ENCODE measurements at regions not wholly inside any gene's neighbourhood (a gene's known extent, or its start where the extent isn't known, plus 50 kb on each side); places are given as distances from the start of the nearest gene placed in this dataset.
A peak's percentile ranks its signal among the peaks of the same experiment; 100 is the strongest.

DNA sequence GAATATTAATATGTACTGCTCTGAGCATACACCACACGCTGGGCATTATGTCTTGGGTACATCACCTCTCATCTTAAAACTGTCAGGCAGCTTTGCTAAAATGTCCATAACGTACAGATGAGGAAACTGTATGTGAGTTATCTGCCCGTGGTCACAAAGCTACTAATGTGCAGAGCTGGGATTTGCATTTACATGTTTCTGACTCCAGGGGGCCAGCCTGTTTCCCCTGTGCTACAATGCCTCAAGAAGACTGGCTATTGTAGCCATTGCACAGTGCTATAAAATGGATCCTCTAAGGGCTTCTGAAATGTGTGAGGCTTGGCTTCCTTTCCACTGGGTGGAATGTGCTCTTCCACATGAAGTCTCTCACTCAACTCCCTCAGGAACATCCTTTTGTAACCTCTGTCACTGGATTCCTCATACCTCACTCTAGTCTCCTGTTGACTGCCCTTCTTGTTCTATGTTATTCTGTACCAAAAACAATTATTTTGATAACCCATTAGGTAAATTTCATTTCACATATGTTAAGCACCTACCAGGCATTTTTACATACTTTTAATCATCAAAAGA, 95.6 kb upstream of the HTR2A start:
- DNase-seq (ENCODE audit: low read depth) = peak; percentile 5

DNA sequence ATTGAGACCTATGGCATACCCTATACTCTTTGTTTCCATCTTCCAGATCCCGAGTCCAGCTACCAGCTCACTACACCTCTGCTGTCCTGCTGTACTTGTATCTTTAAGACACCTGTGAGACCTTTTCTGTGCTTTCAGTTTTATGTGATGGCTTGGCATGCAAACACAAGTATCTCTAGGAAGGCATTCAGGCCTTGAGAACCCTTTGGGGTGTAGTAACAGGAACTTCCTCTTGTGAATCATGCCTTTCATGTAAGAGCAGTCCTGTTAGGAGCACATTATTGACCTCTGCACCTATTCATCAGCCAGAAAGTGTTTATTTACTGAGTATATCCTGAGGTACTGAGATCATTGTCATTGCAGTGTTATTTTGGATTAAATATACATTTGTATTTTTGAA, 87.0 kb upstream of the HTR2A start:
- DNase-seq (ENCODE audit: low read depth) = no peak

DNA sequence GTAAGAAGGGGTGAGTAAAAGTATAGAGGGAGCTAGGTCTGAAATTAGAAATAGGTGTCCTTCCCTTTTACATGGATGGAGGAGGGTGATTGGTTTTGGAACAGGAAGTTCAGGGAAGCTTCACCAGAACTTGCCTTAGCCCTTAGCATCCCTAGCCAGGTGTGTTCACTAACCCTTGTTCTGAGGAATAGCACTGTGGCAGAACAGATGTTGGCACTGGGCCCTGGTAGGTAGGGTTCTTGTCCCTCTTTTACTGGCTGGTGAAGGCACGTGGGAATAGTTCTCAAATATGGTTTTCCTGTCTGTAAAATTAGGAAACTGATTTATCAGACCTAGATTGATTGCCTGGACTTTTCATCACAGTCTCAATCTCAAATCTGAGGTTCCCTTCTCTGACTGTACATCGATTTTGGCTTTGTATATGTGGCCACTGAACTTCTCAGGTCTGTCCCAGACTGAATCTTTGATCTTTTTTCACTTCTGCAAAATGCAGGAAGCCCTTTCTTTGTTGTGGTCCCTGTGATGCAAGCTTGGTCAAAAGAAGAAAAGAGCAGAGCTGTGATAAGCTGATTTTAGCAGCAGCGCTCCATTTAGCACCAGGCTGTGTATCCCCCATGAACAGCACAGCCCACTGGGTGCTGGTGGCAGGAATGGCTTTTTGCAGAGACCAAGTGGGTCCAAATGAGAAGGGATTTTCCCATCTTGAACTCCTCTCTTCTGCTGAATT, 86.2 kb upstream of the HTR2A start:
- no peak for DNase-seq (ENCODE audit: low read depth)

DNA sequence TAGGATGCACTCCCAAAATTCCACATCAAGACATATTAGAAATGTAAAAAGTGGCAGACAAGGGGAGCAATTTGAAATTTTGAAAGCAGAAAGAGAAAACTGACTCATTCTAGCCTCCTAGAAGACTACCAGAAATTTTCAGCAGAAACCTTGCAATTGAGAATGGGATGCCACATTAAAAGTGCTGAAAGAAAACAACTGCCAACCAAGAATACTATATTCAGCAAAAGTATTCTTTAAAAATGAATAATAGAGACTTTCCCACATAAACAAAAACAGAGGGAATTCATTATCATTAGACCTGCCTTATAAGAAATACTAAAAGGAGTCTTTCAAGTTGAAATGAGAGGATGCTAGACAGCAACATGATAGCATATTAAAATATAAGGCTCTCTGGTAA, 78.3 kb upstream of the HTR2A start:
- no peak for DNase-seq (ENCODE audit: low read depth)

DNA sequence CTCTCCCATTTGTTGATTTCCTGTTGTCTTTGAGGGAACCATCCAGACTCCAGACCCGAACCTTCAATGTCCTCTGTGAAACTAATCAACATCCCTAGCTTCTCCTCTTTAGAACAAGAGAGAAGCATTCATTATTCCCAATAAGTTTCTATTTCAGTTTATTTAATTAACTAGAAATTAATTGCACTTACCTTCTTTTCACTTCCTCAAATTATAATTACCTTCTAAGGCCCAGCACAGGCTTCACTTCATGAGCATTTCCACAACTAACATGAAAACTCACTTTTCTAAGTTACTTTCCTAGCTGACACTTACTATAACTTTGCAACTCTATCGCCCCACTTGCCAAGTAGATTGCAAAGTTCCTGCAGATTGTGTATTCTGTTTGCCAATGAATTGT, 71.6 kb upstream of the HTR2A start:
- no peak for DNase-seq (ENCODE audit: low read depth)

DNA sequence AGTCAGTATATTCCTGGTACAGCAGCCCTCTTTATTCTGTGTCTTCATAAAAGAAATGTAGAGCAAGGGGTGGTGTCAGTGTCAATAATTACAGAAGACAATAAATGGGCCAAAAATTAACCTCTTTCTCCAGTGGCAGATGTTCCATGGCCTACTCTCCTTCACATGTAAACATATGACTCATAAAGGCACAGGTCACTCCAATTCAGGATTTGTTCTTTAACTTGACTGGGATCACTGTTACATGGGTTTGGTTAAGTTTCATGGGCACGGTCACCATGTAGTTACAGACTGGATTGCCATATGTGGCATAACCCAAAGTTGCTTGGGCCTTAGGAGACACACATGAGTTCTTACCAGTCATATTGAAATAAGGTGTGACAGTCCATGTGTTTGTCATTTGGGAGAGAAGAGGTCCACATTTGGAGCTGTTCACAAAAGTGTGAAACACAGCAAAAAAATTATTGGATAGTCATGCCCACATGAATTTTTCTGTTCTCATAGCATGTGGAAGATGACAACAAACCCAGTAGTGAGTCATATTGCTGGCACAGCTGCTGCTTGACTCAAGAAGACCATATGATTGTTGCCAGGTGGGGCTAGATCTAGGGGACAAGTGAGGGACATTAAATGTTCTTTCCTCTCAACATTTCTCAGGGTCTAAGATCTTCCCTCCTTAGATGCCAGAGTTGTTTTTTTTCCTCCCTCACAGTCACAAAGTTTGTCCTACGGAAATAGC, 68.1 kb upstream of the HTR2A start:
- peak; percentile 80 for DNase-seq (ENCODE audit: low read depth)

DNA sequence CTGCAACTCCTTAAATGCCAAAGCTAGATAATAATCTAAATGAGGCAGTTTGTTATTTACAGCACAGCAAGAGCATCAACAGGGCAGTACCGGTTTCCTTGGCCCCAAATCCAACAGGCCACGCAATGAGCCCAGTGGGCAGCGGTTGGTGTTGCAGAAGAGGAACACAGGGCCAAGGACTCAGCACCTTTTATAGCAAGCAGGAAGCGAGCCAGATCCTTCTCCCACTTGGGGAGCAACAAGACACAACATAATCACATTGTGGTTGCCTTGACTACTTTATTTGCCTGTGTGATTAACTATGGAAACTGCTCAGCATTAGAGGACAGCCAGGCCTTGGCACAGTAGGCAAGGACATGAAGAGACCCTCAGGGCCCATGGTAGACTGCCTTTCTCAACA, 67.1 kb upstream of the HTR2A start:
- DNase-seq (ENCODE audit: low read depth) = peak; percentile 3

DNA sequence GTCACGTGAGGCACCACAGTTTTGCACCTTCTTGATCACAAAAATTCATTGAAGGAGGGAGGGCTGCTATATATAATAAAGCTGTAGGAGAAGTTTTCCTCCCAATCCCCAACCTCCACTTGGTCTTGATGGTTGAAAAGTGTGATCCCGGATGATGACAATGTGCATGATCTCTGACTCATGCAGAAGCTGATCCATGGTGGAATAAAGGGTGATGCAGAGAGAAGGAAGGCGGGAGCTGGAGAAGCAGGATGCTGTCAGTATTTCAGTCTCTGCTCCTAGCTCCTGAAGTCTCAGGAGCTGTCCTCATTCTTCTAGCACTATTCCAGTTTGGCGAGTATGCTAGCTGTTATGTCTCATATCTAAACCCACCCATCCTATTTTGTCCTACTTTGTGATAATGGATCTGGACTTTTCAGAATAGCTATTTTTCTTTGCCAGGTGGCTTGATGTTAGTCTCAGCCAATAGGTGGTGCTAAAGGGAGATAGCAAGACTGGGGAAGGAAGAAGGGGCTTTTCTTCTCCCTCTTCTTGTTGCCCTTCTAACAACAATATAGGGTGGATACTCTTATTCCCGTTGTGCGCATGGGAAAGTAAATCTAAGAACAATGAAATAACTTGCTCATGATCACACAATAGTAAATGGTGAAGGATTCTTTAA, 65.6 kb upstream of the HTR2A start:
- DNase-seq (ENCODE audit: low read depth) = peak; percentile 3

DNA sequence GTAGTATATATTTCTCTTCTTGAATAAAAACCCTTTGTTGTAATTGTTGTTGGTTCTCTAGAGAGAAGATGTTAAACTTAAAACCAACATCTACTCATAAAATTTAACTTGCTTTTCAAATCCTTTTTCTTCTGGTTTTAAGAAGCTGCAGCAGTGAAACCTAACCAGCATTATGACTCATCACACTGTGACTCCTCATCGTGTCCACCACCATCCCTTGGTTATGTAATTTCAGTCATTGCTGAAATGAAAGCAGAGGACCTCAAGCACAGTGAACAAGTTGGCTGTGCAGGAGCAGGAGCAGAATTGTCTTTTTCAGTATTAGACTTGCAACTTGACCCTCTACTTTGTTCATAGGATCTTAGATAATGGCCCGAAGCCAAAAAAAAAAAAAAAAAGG, 64.9 kb upstream of the HTR2A start:
- DNase-seq (ENCODE audit: low read depth) = peak; percentile 66

DNA sequence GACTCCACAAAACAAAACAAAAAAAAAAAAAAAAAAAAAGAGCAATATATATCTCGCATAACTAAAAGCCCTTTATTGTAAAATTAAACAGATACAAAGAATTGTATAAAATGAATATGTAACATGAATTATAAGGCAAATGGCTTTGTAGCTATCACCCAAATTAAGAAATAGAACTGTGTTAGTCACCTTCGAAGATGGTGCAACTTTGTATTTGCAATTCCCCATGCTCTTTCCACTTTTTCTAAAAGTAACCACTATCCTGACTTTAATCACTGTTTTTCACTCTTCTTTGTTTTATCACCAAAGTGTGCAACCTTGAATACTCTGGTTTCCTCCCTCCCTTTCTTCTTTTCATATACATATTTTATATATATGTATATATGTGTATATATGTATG, 57.1 kb upstream of the HTR2A start:
- DNase-seq (ENCODE audit: low read depth) = no peak

DNA sequence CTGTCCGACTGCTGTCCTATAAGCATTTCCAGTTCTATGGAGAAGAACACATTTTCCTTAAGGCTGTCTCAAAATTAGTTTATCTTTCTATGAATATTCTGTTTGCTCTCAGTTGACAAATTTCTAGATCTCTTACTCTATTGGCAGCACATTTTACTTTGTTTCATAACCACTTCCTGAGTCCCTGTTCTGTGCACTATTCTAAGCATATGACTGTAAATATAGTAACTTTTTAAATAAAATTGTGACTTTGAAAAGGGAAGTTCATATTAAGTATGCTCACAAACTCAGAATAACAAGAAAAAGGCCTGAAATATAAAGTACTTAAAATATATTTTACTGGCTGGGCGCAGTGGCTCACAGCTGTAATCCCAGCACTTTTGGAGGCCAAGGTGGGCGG, 56.5 kb upstream of the HTR2A start:
- no peak for DNase-seq (ENCODE audit: low read depth)

DNA sequence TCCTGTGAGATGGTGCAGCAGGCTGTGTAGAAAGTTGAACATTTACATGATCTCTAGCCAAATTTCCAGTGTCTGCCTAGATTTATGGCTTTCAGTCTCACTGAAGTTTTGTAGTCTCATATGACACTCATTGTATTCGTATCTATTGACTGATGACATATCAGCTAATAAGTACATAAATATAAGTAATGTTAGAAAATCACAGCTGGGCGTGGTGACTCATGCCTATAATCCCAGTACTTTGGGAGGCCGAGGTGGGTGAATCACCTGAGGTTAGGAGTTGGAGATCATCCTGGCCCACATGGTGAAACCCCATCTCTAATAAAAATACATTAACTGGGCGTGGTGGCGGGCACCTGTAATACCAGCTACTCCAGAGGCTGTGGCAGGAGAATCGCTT, 54.7 kb upstream of the HTR2A start:
- DNase-seq (ENCODE audit: low read depth) = no peak

DNA sequence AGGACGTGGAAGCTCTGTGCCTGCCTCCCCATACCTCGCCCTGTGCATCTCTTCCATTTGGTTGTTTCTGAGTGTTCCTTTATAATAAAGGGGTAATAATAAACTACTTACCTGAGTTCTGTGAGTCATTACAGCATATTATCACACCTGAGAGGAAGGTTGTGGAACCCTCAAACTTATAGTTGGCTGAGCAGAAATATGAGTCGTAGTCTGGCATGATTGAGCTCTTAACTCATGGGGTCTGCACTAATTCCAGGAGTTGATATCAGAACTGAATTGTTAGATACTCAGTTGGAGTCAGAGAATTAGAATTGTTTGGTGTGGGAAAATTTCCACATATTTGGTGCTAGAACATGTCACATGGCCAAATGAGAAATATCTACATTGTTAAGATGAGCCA, 52.4 kb upstream of the HTR2A start:
- no peak for DNase-seq (ENCODE audit: low read depth)

DNA sequence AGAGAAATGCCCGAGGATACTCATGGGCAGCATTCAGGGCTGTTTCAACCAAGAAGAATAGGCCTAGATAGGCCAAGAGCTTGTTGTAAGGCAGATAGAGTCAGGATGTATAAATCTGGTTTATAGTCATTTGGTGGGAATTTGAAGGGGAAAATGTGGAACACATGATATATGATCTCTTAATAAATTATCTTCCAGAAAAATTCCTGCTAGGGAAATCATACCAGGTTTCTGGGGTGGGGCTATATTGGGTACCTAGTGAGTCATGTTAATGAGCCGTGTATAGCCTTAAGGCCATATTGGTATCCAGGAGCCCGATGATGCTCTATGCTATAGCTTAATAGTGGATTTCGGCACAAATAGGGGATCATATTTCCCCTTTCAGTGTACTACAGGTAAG, 51.5 kb upstream of the HTR2A start:
- no peak for DNase-seq (ENCODE audit: low read depth)

DNA sequence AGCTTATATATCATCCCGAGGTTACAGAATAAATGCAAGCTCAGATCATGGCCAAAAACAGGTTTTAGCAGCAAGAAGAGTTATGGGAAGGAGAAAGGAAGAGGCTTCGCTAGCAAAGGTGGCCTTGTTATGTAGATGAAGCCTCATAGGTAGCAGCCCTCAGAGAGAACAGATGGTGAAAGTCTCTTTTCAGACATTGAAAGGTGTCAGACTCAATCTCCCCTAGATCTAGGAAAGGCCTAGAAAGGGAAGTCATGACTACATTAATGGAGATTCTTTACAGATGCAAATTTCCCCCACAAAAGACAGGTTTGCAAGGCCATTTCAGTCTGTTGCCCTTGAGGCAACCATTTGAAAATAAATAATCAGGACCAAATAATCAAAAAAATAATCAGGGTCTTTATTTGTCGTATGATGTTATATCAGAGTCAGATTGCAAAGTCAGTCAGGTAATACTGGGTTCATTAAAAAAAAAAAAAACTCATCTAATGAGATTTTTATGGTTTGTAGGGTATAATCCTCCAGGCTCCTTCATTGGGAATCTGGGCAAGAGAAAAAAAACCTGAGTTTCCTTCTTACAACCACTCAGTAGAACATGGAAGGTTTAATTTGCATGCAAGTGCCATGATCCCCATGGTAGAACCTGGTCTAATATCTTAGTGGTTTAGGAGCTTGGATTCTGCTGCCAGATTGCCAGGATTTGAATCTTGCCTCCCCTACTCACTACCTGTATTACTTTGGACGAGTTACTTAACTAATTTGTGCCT, 50.8 kb upstream of the HTR2A start:
- no peak for DNase-seq (ENCODE audit: low read depth)
